A673 (cell line): ENCODE measurements at regions not wholly inside any gene's neighbourhood (a gene's known extent, or its start where the extent isn't known, plus 50 kb on each side); places are given as distances from the start of the nearest gene placed in this dataset.

ENCODE experiments used
- BruUV-seq: library from RNA; stranded (reverse); fragments of 400-500 nt; replicated peaks from 2 replicates; lab custom pipeline; 2021; lab: Mats Ljungman, UMichigan
- CTCF ChIA-PET: fragments of 300-600 bp; sonication (Branson Sonifier 250); formaldehyde crosslinking; loops from one replicate; lab custom pipeline; 2022; ENCODE audit warnings: antibody characterized with exemption; lab: Charles Lee
- POLR2A ChIA-PET: fragments of 300-600 bp; sonication (Branson Sonifier 250); formaldehyde crosslinking; loops from one replicate; lab custom pipeline; 2022; ENCODE audit warnings: antibody characterized with exemption; ENCODE audit not compliant: low non-redundant PET; lab: Charles Lee
- DNase-seq: peaks from one replicate; pipeline ENCODE4 v3.0.0-alpha.2; 2015; ENCODE audit warnings: low spot score
- H3K27ac ChIP-seq: fragments of 200-600 bp; sonication (generic); 2 replicates; pipeline ENCODE4 v1.5.1; 2016; ENCODE audit warnings: mixed run types, low read depth, mild to moderate bottlenecking, mixed read lengths, antibody characterized with exemption, low read length; ENCODE audit not compliant: poor library complexity, severe bottlenecking
- H3K27me3 ChIP-seq: fragments of 200-600 bp; sonication (generic); replicated peaks from 2 replicates; pipeline ENCODE4 v1.6.1; 2017; ENCODE audit warnings: mixed run types, low read depth, mild to moderate bottlenecking, mixed read lengths, antibody characterized with exemption, low read length; ENCODE audit not compliant: insufficient read depth, poor library complexity
- H3K36me3 ChIP-seq: fragments of 200-600 bp; sonication (generic); 2 replicates; pipeline ENCODE4 v1.6.1; 2016; ENCODE audit warnings: mixed run types, mild to moderate bottlenecking, mixed read lengths, antibody characterized with exemption, low read length; ENCODE audit not compliant: insufficient read depth, poor library complexity, severe bottlenecking
- H3K4me1 ChIP-seq: fragments of 200-600 bp; sonication (generic); 2 replicates; pipeline ENCODE4 v1.6.1; 2017; ENCODE audit warnings: mixed run types, mild to moderate bottlenecking, mixed read lengths, antibody characterized with exemption, low read length; ENCODE audit not compliant: insufficient read depth, poor library complexity, severe bottlenecking
- H3K4me3 ChIP-seq: fragments of 200-600 bp; sonication (generic); 2 replicates; pipeline ENCODE4 v1.5.1; 2016; ENCODE audit warnings: low read depth, mixed run types, mild to moderate bottlenecking, mixed read lengths, low read length; ENCODE audit not compliant: poor library complexity, severe bottlenecking
- H3K9me3 ChIP-seq: fragments of 200-600 bp; sonication (generic); 2 replicates; pipeline ENCODE4 v1.6.1; 2016; ENCODE audit warnings: mixed run types, low read depth, mild to moderate bottlenecking, mixed read lengths, antibody characterized with exemption, low read length; ENCODE audit not compliant: poor library complexity, severe bottlenecking
- EZH2 ChIP-seq: fragments of 200-600 bp; sonication (generic); IDR thresholded peaks from 2 replicates; pipeline ENCODE4 v1.6.1; 2017; ENCODE audit warnings: borderline replicate concordance, low read depth, mild to moderate bottlenecking, mixed read lengths, antibody characterized with exemption, low read length; ENCODE audit not compliant: poor library complexity, severe bottlenecking
- intact Hi-C: fragments of 100-400 bp; cut with micrococcal nuclease; formaldehyde crosslinking; loops from one replicate; pipeline ENCODE4 v1.10.0; 2022; ENCODE audit not compliant: unreplicated experiment
- TF ChIP-seq, protein P1 (sequence below): fragments of 300-800, 200-600 bp; sonication (generic); conservative IDR thresholded peaks from 2 replicates; pipeline ENCODE4 v1.5.1; 2017; ENCODE audit warnings: low read depth, mild to moderate bottlenecking, antibody characterized with exemption, low read length, moderate library complexity, mixed read lengths

DNA sequence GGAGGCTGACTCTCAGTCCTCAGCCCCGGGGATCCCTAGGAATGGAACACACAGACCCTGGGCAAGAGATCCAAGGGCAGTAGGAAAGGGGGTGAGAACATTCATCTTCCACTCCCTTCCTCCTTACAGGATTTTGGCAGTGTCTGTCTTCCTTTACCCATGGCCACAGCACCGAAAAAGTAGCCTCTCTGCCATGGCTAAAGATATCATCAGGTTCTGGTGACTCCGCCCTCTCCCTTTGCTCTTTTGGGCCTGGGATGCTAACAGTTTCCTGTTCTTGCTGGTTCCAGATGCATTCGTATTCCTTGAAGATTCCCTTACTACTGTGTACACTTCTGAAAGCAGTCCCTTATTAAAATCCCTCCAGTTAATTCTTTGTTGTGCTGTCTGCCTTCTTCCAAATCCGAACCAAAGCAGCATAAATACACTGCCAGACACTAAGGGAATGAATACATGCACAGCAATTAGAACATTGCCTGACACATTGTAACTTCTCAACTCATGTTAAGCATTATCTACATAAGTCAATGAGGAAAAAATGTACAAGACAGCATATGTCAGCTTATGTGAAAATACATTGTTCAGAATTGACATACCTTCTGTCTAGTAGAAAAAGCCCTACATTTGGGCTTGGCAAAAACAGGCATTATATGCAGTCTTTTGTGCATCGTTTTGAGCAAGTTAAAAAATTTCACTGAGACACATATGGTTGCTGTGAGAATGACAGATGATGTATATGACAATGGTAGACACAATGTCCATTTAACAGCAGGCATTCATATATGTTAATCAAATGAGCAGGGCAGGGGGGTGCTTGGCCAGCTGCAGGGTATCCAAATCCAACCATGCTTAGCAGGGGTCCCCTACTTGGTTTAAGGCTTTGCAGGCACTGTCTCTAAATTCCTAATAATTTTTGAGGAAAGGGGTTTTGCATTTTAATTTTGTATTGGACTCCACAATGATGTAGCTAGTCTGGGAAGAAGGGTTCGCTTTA, 58.8 kb upstream of the RAI14 start:
- Histone ChIP-seq H3K27ac (no peak overlapping the region), H3K4me3 (no peak overlapping the region), H3K36me3 (no peaks in the 10 kb centered on the region), H3K4me1 (peaks cover 13% of the 10 kb centered on the region), H3K27me3 (no peaks in the 10 kb centered on the region), H3K9me3 (no peaks in the 10 kb centered on the region)
- DNase-seq: no peak
- ChIA-PET CTCF (interaction anchor here (0.6 kb wide), 1 partner anchor 118 kb away, joined by 4 read pairs; no protein-coding TSS in a partner anchor), POLR2A (no interaction called here)
- no peak for TF ChIP-seq EZH2
- TF ChIP-seq, protein P1, sequence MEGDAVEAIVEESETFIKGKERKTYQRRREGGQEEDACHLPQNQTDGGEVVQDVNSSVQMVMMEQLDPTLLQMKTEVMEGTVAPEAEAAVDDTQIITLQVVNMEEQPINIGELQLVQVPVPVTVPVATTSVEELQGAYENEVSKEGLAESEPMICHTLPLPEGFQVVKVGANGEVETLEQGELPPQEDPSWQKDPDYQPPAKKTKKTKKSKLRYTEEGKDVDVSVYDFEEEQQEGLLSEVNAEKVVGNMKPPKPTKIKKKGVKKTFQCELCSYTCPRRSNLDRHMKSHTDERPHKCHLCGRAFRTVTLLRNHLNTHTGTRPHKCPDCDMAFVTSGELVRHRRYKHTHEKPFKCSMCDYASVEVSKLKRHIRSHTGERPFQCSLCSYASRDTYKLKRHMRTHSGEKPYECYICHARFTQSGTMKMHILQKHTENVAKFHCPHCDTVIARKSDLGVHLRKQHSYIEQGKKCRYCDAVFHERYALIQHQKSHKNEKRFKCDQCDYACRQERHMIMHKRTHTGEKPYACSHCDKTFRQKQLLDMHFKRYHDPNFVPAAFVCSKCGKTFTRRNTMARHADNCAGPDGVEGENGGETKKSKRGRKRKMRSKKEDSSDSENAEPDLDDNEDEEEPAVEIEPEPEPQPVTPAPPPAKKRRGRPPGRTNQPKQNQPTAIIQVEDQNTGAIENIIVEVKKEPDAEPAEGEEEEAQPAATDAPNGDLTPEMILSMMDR: no peak
- intact Hi-C loops: no loop called here
- no TSS peak for BruUV-seq

DNA sequence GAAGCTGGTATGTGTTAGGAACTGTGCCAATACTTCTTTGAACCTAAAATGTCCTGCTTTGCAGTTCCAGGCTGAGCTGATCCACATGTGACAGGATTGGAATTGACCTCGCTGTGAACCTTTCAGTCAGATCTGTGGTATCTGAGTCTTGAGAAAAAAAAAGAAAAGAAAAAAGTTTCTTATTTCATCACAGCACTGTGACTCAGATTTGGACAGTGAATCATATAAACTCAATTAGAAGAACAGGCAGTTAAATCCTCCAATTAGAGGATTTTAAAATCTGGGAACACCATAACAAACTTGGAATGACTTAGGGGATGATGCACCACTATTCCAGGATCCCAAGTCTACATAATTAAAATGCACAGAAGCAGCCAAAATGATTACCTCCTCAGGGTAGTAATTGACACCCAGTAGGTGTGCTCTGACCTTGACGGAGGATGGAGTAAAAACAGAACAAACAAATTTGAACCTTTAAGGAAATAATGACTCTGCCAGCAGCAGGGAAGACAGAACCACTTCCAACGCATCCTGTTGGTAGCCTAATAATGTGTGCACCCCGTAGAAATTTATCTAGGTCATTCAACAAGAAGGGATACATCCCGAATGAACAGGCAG, 57.8 kb upstream of the RAI14 start:
- Histone ChIP-seq H3K4me3 (no peak overlapping the region), H3K27me3 (no peaks in the 10 kb centered on the region), H3K4me1 (peaks cover 13% of the 10 kb centered on the region), H3K9me3 (no peaks in the 10 kb centered on the region), H3K27ac (no peak overlapping the region), H3K36me3 (no peaks in the 10 kb centered on the region)
- intact Hi-C loops: no loop called here
- no TSS peak for BruUV-seq
- peak; percentile 70 for DNase-seq
- POLR2A ChIA-PET: no interaction called here
- TF ChIP-seq EZH2: no peak
- TF ChIP-seq, protein P1: no peak
- CTCF ChIA-PET: no interaction called here

DNA sequence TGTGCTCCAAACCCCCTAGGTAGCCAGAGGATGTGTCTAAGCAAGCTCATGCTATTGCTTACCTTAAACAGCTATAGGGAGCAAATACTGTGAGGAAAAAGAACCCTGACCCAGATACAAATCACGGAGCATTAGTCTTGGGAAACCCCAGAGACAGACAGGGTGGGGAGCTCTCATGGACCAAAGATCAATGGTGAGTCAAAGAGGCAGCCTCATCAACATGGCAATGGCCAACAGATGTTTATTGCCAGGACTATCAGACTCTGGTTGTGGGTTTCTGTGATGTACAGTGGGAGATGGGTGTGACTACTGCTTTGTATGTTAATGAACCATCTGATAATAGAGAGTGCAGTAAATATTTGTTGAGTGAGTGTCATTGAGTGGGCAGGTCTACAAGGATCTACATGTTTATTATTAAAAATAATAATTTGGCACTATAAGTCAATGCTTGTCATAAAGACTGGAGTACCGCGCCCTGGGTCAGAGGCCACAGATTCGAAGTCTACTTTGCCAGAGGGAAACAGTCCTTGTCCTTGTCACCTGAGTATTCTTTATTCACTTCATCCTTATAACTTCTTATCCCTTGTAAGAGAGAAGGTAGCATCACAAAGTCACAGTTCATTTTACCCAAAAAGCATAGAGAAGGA, 56.5 kb upstream of the RAI14 start:
- H3K4me3 ChIP-seq: no peak overlapping the region
- H3K27ac ChIP-seq: no peak overlapping the region
- no peak for TF ChIP-seq EZH2
- TF ChIP-seq, protein P1: no peak
- H3K9me3 ChIP-seq: no peaks in the 10 kb centered on the region
- CTCF ChIA-PET: no interaction called here
- DNase-seq: no peak
- H3K36me3 ChIP-seq: no peaks in the 10 kb centered on the region
- BruUV-seq: no TSS peak
- POLR2A ChIA-PET: no interaction called here
- peaks cover 13% of the 10 kb centered on the region for H3K4me1 ChIP-seq
- intact Hi-C loops: no loop called here
- no peaks in the 10 kb centered on the region for H3K27me3 ChIP-seq
